ENCODE measurements at regions not wholly inside any gene's neighbourhood (a gene's known extent, or its start where the extent isn't known, plus 50 kb on each side); places are given as distances from the start of the nearest gene placed in this dataset.
A peak's percentile ranks its signal among the peaks of the same experiment; 100 is the strongest.
"Not testable (repeated sequence)": the region's sequence is repeated elsewhere in the genome, so short reads cannot be mapped to it uniquely, and the experiment has no call there.

DNA sequence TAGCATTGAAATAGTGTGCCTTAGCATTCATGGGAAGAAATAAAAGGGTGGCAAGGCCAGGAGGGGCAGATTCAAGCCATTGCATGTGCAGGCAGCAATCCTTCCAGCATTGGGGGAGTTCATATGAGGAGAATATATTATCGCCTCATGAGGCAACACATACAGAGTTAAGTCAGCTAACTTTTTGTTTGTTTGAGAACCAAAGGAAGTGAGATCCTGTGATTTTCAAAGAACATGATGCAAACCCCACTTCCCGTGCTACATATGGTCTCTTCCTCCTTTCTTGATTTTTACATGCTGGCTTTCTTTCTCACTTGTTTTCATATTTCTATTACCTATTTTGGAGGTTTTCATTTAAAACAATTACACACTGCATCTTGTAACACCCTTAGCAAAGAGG, 579.7 kb upstream of the ARID1B start:
- no peak for DNase-seq (ENCODE audit: low read depth in 2 of 2)

DNA sequence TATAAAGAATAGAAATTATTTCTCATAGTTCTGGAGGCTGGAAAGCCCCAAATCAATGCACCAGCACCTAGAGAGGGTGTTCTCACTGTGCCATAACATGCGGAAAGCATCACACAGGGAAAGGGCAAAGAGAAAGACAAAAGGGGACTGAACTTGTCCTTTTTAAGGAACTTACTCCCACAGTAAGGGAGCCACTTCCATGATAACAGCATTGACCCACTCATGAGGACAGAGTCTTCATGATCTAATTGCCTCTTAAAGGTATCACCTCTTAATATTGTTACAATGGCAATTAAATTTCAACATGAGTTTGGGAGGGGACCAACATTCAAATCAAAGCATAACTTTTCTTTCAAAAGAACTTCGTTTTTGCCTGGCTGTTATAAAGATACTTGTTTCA, 582.2 kb upstream of the ARID1B start:
- DNase-seq (ENCODE audit: low read depth in 2 of 2) = no peak

DNA sequence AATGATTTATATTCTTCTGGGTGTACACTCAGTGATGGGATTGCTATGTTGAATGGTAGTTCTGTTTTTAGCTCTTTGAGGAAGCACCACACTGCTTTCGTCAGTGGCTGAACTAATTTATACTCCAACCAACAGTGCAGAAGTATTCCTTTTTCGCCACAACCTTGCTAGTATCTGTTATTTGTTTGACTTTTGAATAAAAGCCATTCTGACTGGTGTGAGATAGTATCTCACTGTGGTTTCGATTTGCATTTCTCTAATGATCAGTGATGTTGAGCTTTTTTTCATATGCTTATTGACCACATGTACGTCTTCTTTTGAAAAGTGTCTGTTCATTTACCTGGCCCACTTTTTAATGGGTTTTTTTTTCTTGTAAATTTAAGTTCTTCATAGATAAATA, 583.8 kb upstream of the ARID1B start:
- no peak for DNase-seq (ENCODE audit: low read depth in 2 of 2)

DNA sequence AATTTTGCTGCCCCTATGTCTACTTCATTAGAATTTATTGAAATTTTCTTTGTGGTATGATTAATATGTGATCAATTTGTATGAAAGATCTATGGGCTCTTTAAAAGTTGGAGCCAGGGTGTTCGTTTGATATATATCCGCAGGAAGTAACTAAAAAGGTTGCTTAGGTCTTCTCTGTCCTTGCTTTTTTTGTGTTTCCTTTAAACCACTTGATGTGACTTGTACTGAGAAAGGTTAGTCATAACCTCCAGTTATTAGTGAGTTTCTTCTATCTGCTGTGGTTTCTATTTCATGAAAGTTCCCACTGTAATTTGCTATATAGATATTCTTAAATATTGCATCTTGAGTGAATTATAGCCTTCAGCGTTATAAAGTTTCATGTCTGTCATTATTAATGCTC, 585.3 kb upstream of the ARID1B start:
- DNase-seq (ENCODE audit: low read depth in 2 of 2) = no peak

DNA sequence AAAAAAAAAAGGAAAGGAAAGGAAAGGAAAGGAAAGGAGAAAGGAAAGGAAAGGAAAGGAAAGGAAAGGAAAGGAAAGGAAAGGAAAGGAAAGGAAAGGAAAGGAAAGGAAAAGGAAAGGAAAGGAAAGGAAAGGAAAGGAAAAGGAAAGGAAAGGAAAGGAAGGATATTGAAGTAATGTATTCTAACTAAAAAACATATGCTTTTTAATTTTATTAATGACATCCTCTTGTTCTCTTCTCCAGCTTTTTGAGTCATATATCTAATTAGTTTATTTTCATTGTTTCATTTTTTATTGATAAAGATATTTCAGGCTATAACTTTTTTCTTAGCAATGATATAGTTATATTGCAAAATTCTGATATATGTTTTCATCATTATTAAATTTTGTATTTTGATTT, 585.8 kb upstream of the ARID1B start:
- not testable (repeated sequence) for DNase-seq (ENCODE audit: low read depth in 2 of 2)

DNA sequence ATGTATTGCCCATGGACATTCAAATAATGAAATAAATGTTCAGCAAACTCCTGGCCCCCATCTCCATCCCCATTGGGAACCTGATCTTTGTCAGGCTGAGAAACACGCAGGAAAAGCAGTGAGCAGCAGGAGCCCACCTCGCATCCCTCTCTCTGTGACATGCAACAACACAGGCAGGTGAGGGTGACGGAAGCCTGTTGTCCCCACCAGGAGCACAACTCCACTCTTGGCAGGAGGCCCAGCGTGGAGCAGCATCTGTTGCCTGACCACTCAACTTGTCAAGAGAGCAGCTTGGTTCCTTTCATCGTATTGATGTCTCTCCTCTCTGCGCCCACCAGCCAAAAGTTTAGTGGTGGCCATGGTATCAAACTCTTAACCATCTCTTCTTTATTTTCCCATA, 586.9 kb upstream of the ARID1B start:
- no peak for DNase-seq (ENCODE audit: low read depth in 2 of 2)

DNA sequence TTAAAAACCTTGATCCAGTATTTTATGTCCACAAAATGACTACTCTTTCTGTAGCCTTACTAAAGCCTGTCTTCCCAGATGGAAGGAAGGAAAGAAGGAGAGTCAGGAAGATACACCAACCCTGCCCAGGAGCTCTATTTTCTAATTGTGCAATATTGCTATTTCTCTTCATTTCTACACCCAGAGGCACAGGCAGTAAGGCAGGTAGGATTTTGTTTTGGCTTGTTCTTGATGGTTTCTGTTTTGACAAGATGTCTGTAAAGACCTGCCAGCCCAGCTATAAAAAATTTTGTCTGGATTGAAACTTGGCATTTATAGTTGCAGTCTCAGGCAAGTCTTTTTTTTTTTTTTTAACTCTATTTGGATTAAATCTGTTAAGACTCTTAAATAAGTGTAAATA, 587.5 kb upstream of the ARID1B start:
- no peak for DNase-seq (ENCODE audit: low read depth in 2 of 2)

DNA sequence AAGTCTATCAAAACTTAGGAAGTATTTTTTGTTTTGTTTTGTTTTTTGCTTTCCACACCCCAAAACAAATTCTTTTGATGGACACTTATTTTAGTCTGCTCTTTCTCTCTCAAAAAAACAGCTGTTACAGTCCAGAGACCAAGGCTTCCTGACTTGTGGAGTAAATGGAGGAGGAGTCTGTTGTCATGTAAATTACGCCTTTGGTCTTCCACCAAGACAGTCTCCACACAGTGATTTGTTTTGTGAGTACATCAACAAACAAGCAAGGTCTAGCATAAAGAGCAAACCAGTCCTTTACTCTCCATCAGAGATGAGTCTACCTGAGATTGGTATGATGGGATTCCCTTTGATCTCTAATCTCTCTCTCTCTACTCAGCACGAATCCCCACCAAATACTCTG, 588.0 kb upstream of the ARID1B start:
- no peak for DNase-seq (ENCODE audit: low read depth in 2 of 2)

DNA sequence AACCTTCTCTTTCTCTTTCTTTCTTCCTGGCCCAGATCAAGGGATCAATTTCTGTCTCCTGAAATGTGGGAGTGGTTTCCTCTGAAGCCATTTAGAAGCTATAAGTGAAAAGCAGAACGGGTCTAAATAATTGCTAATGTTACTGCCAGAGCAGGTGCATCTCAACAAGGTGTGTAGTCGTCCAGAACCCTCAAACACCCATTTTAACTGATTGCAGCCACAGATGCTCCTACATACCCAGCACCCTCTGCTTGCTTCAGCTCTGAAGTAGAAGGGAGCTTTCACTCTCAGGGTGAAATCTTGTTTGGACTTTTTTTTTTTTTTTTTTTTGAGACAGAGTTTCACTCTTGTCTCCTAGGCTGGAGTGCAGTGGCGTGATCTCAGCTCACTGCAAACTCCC, 592.1 kb upstream of the ARID1B start:
- no peak for DNase-seq (ENCODE audit: low read depth in 2 of 2)

DNA sequence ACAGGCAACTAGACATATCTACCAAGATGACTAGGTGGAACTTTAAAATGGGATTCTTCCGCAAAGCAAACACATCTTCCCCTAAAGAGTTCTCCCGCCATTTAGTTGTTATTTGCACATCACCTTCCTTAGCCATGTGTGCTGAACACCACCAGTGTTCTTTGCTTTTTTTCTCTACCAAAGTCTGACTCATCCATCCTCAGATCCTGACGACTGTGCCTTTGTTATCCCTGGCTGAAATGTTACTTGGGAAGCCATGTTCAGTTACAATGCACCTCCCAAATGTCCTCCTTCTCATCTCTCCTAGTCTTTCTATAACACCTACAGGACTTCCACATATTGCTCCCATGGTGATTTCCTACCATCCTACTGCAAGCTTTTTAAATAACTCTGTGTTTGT, 593.5 kb upstream of the ARID1B start:
- no peak for DNase-seq (ENCODE audit: low read depth in 2 of 2)

DNA sequence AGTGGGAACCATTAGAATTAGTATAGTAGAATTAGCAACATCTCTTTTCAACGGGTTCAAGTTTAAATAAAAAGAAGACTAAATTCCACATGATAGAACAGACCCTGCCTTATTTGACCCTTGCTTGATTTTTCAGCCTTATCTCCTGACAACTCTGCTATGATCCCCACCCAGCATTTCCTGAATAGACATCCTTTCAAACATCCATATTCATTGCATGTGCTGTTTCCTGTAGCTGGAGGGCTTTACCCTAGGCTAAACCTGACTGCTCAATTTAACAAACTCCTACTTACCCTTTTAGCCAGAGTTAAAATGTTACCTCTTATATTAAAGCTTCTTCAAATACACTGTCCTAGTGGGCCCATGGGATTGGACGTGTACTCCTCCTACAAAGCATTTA, 594.8 kb upstream of the ARID1B start:
- DNase-seq (ENCODE audit: low read depth in 2 of 2) = no peak

DNA sequence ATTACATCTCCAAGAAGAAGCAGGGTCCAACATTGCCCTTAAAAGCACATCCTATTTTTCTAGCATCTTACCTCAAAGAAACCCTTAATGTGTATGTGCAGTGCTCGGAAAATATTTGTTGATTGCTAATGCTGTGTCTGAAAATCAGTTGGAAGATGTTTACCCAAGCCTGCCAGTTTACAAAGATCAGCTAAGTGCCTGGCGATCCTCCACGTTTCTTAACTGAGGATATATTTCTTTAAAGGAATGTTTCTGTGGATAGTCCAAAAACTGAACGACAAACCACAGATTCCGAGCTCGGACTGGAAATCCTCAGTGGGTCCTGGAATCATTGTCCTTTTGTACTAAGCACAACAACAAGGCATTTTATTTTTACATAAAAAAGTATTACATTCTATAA, 595.7 kb upstream of the ARID1B start:
- no peak for DNase-seq (ENCODE audit: low read depth in 2 of 2)

DNA sequence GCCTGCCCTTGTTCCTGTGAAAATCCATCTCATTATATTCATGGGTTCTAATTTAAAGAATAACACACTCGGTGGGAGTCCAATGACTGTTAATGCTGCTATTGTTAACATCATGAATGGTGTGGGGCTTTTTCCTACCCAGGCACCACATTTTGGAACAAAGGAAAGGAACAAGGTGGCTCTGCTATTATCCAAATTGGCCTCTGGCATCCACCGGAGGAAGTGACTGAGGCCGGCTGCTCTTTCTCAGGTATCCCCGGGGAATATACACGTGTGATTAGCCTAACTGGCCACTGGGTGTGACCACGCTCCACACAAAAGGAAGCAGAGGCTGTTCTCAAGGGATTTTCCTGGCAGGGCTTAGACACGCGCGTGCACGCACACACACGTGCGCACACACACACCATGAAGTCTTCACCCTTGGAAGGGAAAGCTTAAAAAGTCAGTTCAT, 601.2 kb upstream of the ARID1B start:
- no peak for DNase-seq (ENCODE audit: low read depth in 2 of 2)

DNA sequence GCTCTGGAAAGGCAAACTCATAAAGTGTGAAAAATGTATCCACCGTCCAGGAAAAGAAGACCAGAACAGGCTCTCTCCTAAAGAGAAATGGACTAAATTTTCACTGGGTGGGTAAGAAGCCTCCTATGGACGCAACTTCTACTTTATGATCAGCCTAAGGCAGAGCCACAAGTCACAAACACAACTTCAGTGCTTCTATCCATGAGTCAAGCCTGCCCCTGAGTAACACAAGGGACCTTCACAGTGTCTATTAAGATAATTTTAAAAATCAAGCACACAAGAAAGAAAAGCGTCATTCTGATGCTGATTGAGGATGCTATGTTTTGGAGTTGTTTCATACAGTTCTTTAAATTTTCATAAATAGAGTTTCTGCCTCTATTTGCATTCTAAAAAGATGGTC, 601.7 kb upstream of the ARID1B start:
- DNase-seq (ENCODE audit: low read depth in 2 of 2) = no peak

DNA sequence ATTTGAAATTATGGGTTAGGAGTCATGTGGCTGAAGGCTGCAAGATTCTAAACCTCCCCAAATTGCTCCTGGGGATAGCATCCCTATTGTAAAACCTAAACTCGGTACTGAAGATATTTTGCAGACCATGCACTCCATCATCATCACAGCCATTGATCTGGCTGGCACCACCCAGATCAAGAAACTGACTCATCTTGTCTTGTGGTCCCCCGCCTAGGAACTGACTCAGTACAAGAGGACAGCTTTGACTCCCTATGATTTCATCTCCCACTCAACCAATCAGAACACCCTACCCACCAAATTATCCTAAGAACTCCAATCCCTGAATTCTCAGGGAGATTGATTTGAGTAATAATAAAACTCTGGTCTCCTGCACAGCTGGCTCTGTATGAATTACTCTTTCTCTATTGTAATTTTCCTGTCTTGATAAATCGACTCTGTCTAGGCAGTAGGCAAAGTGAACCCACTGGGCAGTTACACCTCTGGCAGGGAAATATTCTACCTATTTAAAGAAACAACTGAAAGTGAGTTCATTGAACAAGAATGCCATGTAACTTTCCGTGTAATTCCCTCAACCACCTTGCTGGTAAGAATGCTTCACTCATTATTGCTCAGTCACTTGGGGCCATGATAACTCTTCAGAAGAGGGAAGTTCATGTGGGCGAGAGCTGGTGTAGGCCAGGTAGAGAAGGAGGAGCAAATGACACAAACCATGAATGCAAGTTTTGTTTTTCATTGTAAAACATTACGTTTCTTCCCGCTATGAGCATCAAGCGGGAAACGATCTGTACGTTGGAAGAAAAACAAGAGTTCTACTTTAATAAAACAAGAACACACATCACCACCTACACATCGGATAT, 602.9 kb upstream of the ARID1B start:
- no peak for DNase-seq (ENCODE audit: low read depth in 2 of 2)

DNA sequence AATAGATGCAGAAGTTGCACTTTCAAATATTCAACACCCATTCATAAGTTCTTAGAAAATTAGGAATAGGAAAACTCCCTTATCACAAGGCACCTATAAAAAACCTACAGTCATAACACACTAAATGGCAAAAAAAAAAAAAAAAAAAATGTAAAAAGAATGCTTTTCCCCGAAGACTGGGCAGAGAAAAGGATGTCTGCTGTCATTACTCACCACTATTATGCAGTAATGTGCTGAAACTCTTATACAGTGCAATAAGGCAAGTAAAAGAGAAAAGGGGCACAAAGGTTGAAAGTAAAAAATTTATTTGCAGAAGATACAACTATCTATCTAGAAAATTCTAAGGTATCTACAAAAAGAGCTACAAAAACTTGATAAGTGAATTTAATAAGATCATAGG, 607.8 kb upstream of the ARID1B start:
- DNase-seq (ENCODE audit: low read depth in 2 of 2) = no peak

DNA sequence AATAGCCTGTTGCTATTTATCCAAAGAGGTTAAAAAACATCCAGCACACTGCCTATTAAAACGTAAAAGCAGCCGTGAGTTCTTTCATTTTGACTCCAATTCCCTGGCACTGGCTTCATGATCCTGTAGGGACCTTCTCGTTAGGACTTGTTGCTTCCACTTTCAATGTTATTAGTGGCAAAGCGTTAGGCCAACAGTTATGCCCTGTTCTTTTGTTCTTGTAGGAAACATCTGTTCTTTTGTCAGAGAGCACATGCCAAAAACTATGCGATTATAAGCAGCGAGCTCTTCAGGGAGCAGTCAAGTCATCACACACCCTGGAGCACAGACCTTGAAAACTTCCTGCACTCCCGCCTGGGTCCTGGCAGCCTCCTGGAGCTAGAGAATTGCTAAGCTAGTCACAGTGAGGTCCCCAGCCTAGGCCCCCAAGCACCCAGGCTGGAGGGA, 609.5 kb upstream of the ARID1B start:
- DNase-seq (ENCODE audit: low read depth in 2 of 2) = peak in 1 of 2 experiments; percentile 11

DNA sequence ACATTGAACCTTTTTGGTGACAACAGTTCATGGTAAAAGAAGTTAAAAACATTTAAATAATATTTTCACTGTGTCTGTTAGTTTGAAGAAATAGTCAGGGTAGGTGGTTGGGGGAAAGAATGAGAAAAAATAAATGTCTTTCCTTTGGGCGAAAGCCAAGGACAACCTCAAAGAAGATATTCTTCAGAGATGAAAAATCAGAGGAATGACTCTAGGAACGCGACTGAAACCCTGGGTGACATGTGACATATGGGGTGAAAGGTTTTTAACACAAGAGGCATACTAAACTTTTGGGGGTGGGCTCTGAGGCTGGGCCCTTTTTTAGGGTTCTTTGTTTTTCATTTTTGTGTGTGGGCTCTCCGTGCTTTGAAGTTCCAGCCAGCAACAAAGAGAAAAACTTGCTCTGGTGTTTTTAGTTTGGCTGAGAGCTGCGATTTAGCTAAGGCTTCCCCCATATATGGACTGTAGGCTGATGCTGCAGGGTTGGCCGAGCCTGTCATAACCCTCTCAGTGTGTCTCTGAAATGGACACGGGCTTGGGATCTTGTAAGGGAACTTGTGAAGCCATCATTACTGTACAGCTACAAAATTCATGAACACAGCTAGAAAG, 610.1 kb upstream of the ARID1B start:
- peak in 1 of 2 experiments; percentile 13 for DNase-seq (ENCODE audit: low read depth in 2 of 2)

DNA sequence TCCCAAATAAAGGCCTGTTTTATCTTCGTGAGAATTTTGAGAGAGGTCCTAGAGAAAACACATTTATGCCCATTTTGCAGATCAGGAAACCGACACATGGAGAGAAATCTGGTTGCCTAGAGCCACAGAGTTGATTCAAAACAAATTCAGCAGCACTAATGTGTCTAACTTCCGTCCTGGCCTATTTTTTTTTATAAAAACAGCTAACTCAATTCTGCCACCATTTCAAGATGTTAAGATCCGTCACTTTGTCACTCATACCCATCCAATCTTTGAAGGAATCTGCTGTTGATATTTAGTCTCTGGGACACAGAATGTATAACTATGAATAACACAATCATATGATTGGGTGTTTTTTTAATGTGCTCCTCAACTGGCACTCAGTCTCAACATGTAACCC, 611.1 kb upstream of the ARID1B start:
- DNase-seq (ENCODE audit: low read depth in 2 of 2) = no peak

DNA sequence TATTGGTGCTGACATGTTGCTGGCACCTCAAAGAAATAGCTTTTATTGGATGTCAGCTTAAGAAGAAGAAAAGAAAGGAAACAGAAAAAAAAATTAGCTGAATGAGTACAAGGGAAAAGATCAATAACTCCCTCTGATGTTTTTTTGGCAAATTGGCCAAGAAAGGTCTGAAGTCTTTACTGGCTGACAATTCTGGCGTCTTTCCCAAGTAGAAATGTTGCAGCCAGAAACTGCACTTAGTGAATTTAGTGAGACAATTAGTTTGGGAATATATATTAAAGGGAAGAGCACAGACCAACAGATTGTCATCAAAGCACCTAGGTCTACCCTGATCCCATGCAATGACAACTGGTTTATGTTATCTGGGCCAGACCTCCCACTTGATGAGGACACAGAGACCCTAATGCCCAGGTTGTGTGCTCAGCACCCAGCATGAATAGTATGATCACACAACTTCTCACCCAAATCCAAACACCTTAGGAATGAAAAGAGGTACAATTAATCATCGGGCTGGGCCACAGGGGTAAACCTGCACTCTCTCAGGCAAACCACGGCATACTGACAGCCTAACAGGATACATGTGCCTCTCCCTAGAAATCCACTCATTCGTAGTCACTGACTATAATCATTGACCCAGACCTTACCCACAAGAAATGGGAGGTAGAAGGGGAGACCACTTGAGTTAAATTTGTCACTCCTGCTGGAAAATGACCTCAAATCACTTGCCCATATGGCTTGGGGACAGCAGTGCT, 612.3 kb upstream of the ARID1B start:
- DNase-seq (ENCODE audit: low read depth in 2 of 2) = peak in 1 of 2 experiments; percentile 10

DNA sequence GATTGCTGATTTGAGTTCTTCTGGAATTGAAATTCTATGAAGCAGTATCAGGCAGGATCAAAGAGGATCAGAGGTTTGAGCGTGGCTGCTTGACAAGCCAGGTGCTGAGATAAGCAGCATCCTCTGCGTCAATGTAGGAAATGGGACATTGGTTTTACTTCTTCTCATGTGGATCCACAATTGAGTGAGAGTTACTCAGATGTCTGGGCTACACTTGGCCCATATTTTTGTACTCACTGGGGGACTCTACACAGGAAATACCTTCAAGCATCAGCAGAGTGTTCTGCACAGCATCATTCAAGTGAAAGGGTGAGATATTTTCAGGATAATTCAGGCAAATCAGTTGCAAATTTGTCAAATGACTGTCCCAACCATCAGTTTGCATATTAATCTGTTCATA, 613.9 kb upstream of the ARID1B start:
- no peak for DNase-seq (ENCODE audit: low read depth in 2 of 2)

DNA sequence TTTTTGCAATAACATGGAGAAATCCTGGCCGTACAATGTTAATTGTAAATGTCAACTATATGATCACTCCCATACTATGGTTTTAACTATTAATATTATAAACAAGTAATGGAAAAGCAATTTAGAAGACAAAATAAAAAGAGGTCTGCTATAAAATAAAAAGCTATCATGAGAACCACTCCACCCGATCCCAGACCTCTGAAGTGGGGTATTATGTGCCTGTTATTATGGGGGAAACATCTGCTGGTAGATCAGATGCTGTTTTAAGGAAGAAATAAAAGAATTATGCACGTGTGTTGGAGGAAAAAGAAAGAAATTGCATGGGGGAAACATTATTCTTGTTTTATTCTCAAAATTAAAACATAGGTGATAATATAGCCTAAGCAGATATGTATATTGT, 615.7 kb upstream of the ARID1B start:
- no peak for DNase-seq (ENCODE audit: low read depth in 2 of 2)

DNA sequence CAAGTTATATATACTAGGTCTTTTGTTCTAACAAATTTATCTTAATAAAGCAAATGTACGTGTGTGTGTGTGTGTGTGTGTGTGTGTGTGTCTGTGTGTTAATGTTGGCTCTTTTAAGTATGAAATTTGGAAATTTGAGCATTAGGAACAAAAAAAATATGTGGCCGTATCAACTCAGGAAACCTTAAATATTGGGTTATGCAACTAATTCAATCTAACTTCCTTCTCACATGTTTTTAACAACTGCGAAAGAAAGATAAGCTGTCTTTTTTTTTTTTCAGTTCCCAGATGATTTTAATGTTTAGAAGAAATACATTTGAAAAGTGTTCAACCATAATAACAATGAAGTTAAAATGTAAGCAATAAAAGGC, 616.4 kb upstream of the ARID1B start:
- no peak for DNase-seq (ENCODE audit: low read depth in 2 of 2)

Measured in fibroblast of skin of left quadriceps (primary cell).